ENCODE measurements at regions not wholly inside any gene's neighbourhood (a gene's known extent, or its start where the extent isn't known, plus 50 kb on each side); places are given as distances from the start of the nearest gene placed in this dataset.

DNA sequence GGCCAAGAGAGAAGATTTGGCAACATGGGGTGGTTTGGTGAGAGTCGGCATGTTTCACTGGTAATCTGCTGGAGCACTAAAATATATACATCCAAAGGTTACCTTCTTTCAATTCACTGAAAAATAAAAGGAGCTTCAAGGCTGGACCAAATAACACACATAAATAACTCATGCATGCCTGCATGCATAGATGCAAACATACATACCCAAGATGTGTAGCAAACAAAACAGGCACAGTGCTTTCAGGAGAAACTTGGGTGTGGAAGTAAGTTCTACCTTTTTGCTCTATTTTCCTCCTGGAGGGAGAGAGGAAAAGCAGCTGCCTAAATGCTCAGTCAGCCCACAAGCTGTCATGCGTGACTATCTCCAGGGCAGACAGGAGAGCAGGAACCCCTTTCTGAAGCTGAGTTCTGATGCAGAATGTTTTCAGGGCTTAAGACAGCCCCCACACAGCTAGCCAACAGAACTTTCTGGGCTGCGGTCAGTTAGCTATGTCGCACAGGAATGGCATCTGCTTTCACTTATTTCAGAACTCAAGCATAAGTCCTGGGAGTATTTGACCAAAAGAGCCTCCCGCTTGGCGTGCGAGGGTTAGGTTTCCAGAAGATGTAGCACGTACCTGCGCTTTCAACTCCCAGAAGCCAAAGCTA is 166.2 kb downstream of the TOMM20 start (continued):
- TF ChIP-seq, protein P1, sequence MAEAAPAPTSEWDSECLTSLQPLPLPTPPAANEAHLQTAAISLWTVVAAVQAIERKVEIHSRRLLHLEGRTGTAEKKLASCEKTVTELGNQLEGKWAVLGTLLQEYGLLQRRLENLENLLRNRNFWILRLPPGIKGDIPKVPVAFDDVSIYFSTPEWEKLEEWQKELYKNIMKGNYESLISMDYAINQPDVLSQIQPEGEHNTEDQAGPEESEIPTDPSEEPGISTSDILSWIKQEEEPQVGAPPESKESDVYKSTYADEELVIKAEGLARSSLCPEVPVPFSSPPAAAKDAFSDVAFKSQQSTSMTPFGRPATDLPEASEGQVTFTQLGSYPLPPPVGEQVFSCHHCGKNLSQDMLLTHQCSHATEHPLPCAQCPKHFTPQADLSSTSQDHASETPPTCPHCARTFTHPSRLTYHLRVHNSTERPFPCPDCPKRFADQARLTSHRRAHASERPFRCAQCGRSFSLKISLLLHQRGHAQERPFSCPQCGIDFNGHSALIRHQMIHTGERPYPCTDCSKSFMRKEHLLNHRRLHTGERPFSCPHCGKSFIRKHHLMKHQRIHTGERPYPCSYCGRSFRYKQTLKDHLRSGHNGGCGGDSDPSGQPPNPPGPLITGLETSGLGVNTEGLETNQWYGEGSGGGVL (CRISPR knock-in tag; IDR thresholded peaks at IDR 0.05) = no peak
- TF ChIP-seq PHF21A (IDR thresholded peaks at IDR 0.05; ENCODE audit: borderline replicate concordance, low read depth) (no peak), ZKSCAN3 (CRISPR knock-in tag; IDR thresholded peaks at IDR 0.05) (no peak), STAT5A (IDR thresholded peaks at IDR 0.05; ENCODE audit: borderline replicate concordance, low read length) (no peak), OTX1 (CRISPR knock-in tag; IDR thresholded peaks at IDR 0.05) (no peak), MAFG (tag; conservative IDR thresholded peaks at IDR 0.05) (no peak), FOSL1 (tag; conservative IDR thresholded peaks at IDR 0.05) (peak; percentile 61; the same call in 1 of the 2 replicates), RBFOX2 (IDR thresholded peaks at IDR 0.05; ENCODE audit: low read depth, low read length) (no peak), ZNF436 (CRISPR knock-in tag; IDR thresholded peaks at IDR 0.05) (no peak), SOX6 (IDR thresholded peaks at IDR 0.05) (peak; percentile 25; the same call in 1 of the 2 replicates), SRF (CRISPR knock-in tag; IDR thresholded peaks at IDR 0.05) (0 out of 4 replicates have a peak, but pooled peaks of 1 of the 2 experiments have one; percentile 9), ZNF551 (CRISPR knock-in tag; IDR thresholded peaks at IDR 0.05) (no peak), MAFF (IDR thresholded peaks at IDR 0.05; ENCODE audit: low read length) (no peak; the same call in 1 of the 2 replicates)
- TF ChIP-seq, protein P2, sequence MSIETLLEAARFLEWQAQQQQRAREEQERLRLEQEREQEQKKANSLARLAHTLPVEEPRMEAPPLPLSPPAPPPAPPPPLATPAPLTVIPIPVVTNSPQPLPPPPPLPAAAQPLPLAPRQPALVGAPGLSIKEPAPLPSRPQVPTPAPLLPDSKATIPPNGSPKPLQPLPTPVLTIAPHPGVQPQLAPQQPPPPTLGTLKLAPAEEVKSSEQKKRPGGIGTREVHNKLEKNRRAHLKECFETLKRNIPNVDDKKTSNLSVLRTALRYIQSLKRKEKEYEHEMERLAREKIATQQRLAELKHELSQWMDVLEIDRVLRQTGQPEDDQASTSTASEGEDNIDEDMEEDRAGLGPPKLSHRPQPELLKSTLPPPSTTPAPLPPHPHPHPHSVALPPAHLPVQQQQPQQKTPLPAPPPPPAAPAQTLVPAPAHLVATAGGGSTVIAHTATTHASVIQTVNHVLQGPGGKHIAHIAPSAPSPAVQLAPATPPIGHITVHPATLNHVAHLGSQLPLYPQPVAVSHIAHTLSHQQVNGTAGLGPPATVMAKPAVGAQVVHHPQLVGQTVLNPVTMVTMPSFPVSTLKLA (conservative IDR thresholded peaks at IDR 0.05) = no peak
- TF ChIP-seq, protein P3, sequence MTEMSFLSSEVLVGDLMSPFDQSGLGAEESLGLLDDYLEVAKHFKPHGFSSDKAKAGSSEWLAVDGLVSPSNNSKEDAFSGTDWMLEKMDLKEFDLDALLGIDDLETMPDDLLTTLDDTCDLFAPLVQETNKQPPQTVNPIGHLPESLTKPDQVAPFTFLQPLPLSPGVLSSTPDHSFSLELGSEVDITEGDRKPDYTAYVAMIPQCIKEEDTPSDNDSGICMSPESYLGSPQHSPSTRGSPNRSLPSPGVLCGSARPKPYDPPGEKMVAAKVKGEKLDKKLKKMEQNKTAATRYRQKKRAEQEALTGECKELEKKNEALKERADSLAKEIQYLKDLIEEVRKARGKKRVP (CRISPR knock-in tag; IDR thresholded peaks at IDR 0.05) = no peak
- TF ChIP-seq, protein P4, sequence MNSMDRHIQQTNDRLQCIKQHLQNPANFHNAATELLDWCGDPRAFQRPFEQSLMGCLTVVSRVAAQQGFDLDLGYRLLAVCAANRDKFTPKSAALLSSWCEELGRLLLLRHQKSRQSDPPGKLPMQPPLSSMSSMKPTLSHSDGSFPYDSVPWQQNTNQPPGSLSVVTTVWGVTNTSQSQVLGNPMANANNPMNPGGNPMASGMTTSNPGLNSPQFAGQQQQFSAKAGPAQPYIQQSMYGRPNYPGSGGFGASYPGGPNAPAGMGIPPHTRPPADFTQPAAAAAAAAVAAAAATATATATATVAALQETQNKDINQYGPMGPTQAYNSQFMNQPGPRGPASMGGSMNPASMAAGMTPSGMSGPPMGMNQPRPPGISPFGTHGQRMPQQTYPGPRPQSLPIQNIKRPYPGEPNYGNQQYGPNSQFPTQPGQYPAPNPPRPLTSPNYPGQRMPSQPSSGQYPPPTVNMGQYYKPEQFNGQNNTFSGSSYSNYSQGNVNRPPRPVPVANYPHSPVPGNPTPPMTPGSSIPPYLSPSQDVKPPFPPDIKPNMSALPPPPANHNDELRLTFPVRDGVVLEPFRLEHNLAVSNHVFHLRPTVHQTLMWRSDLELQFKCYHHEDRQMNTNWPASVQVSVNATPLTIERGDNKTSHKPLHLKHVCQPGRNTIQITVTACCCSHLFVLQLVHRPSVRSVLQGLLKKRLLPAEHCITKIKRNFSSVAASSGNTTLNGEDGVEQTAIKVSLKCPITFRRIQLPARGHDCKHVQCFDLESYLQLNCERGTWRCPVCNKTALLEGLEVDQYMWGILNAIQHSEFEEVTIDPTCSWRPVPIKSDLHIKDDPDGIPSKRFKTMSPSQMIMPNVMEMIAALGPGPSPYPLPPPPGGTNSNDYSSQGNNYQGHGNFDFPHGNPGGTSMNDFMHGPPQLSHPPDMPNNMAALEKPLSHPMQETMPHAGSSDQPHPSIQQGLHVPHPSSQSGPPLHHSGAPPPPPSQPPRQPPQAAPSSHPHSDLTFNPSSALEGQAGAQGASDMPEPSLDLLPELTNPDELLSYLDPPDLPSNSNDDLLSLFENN (IDR thresholded peaks at IDR 0.05; ENCODE audit: low read depth in 2 of 2, low read length in 2 of 2) = no peak

Data from K562 (cell line).